Keratinocyte (primary cell): ENCODE measurements at regions not wholly inside any gene's neighbourhood (a gene's known extent, or its start where the extent isn't known, plus 50 kb on each side); places are given as distances from the start of the nearest gene placed in this dataset.

Experiments used
- DNase-seq: peaks from one replicate; pipeline ENCODE4 v3.0.0-alpha.2; 2011; ENCODE audit warnings: low read depth, missing footprints, low spot score
- FAIRE-seq: peaks from 2 replicates; lab custom pipeline; 2011; peaks lifted over from hg19 to GRCh38; lab: Jason Lieb, UNC
- H2AFZ ChIP-seq: 2 replicates; pipeline ENCODE4 v1.6.0; 2012; ENCODE audit warnings: low read length, control low read depth, inconsistent platforms; ENCODE audit not compliant: control insufficient read depth
- H3K27ac ChIP-seq: 2 replicates; pipeline ENCODE4 v1.5.1; 2011; ENCODE audit warnings: low read length; ENCODE audit not compliant: control insufficient read depth, insufficient read depth
- H3K27me3 ChIP-seq: 3 replicates; pipeline ENCODE4 v1.6.0; 2011; ENCODE audit warnings: low read length; ENCODE audit not compliant: control insufficient read depth, insufficient read depth; ENCODE audit errors: extremely low read depth
- H3K36me3 ChIP-seq, 2 experiments: 2 replicates in 1 of 2; 3 replicates in 1 of 2; pipeline ENCODE4 v1.5.1; 2011; ENCODE audit warnings: low read length in 2 of 2, mild to moderate bottlenecking in 1 of 2; ENCODE audit not compliant: control insufficient read depth in 2 of 2, insufficient read depth in 2 of 2; ENCODE audit errors: extremely low read depth in 1 of 2
- H3K4me1 ChIP-seq: 3 replicates; pipeline ENCODE4 v1.5.1; 2011; ENCODE audit warnings: low read length; ENCODE audit not compliant: control insufficient read depth, insufficient read depth; ENCODE audit errors: extremely low read depth
- H3K4me2 ChIP-seq: 3 replicates; pipeline ENCODE4 v1.6.0; 2011; ENCODE audit warnings: low read depth, low read length; ENCODE audit not compliant: control insufficient read depth, insufficient read depth; ENCODE audit errors: extremely low read depth
- H3K4me3 ChIP-seq, 3 experiments: fragments of 200-600 bp in 1 of 3; sonication (generic) in 1 of 3; 2 replicates in 2 of 3; 3 replicates in 1 of 3; pipeline ENCODE4 v1.5.1; 2011 to 2016; ENCODE audit warnings: low read length in 3 of 3, mild to moderate bottlenecking in 3 of 3, control low read depth in 2 of 3, inconsistent platforms in 1 of 3, low read depth in 1 of 3, mixed read lengths in 1 of 3, mixed run types in 1 of 3, moderate library complexity in 1 of 3; ENCODE audit not compliant: control insufficient read depth in 2 of 3, insufficient read depth in 2 of 3; ENCODE audit errors: extremely low read depth in 1 of 3
- H3K79me2 ChIP-seq: 2 replicates; pipeline ENCODE4 v1.6.0; 2012; ENCODE audit warnings: low read length; ENCODE audit not compliant: control insufficient read depth, insufficient read depth
- H3K9ac ChIP-seq: 3 replicates; pipeline ENCODE4 v1.6.0; 2011; ENCODE audit warnings: low read length; ENCODE audit not compliant: control insufficient read depth, insufficient read depth; ENCODE audit errors: extremely low read depth
- H3K9me1 ChIP-seq: 3 replicates; pipeline ENCODE4 v1.6.0; 2011; ENCODE audit warnings: low read length; ENCODE audit not compliant: control insufficient read depth, insufficient read depth; ENCODE audit errors: extremely low read depth
- H3K9me3 ChIP-seq: 2 replicates; pipeline ENCODE4 v1.5.1; 2012; ENCODE audit warnings: low read depth, low read length; ENCODE audit not compliant: control insufficient read depth
- H4K20me1 ChIP-seq: 3 replicates; pipeline ENCODE4 v1.6.0; 2011; ENCODE audit warnings: low read length; ENCODE audit not compliant: control insufficient read depth, insufficient read depth; ENCODE audit errors: extremely low read depth
- CTCF ChIP-seq, 3 experiments: IDR thresholded peaks in 1 of 3; conservative IDR thresholded peaks in 1 of 3; optimal IDR thresholded peaks in 1 of 3; 2 replicates in 2 of 3; 3 replicates in 1 of 3; pipeline versions ENCODE3 to v1.5.1; 2011; ENCODE audit warnings: low read length in 3 of 3, mild to moderate bottlenecking in 3 of 3, moderate library complexity in 2 of 3, control low read depth in 1 of 3, inconsistent platforms in 1 of 3; ENCODE audit not compliant: insufficient read depth in 2 of 3; ENCODE audit errors: extremely low read depth in 1 of 3
- EZH2 ChIP-seq: IDR thresholded peaks from one replicate; pipeline ENCODE4 v1.6.1; 2012; ENCODE audit warnings: inconsistent platforms, mild to moderate bottlenecking, low read length, moderate library complexity
- dilution Hi-C: fragments of 300-500 bp; cut with MboI; formaldehyde crosslinking; loops from one replicate; pipeline ENCODE4 v1.7.0; 2020; ENCODE audit warnings: low sequenced_read_pairs; ENCODE audit not compliant: extremely low pct_ligation_motif_present

- FAIRE-seq (no peak), DNase-seq (no peak)
- Histone ChIP-seq H3K79me2 (no peaks in the 10 kb centered on the region), H3K9me1 (no peaks in the 10 kb centered on the region), H4K20me1 (no peaks in the 10 kb centered on the region), H3K4me1 (no peaks in the 10 kb centered on the region), H3K27ac (no peak overlapping the region), H3K9me3 (no peaks in the 10 kb centered on the region), H3K36me3 (no peaks in the 10 kb centered on the region), H3K4me2 (no peak overlapping the region), H3K27me3 (no peaks in the 10 kb centered on the region), H3K4me3 (no peak overlapping the region), H2AFZ (no peak overlapping the region), H3K9ac (no peak overlapping the region)
- TF ChIP-seq CTCF (optimal IDR thresholded peaks at IDR 0.05 in 1 of 3, IDR thresholded peaks at IDR 0.05 in 1 of 3, conservative IDR thresholded peaks at IDR 0.05 in 1 of 3; ENCODE audit: extremely low read depth in 1 of 3, insufficient read depth in 2 of 3, low read length in 3 of 3) (no peak), EZH2 (no peak)
- dilution Hi-C loops = no loop called here
Measured at GRCh38 chr10:81219758-81220157, 655.2 kb upstream of the NRG3 start.

GRCh38 chr10:81248886-81249285 lies 626.1 kb upstream of the NRG3 start:
- H3K4me2 ChIP-seq = no peak overlapping the region
- no peak for DNase-seq
- dilution Hi-C loops = no loop called here
- no peaks in the 10 kb centered on the region for H3K9me1 ChIP-seq
- no peaks in the 10 kb centered on the region for H3K4me1 ChIP-seq
- H3K79me2 ChIP-seq = no peaks in the 10 kb centered on the region
- no peaks in the 10 kb centered on the region for H4K20me1 ChIP-seq
- H2AFZ ChIP-seq = no peak overlapping the region
- H3K36me3 ChIP-seq = no peaks in the 10 kb centered on the region
- no peaks in the 10 kb centered on the region for H3K9me3 ChIP-seq
- TF ChIP-seq CTCF (optimal IDR thresholded peaks at IDR 0.05 in 1 of 3, IDR thresholded peaks at IDR 0.05 in 1 of 3, conservative IDR thresholded peaks at IDR 0.05 in 1 of 3; ENCODE audit: extremely low read depth in 1 of 3, insufficient read depth in 2 of 3, low read length in 3 of 3) = no peak
- TF ChIP-seq EZH2 = no peak
- FAIRE-seq = no peak
- no peak overlapping the region for H3K27ac ChIP-seq
- no peak overlapping the region for H3K9ac ChIP-seq
- no peaks in the 10 kb centered on the region for H3K27me3 ChIP-seq
- H3K4me3 ChIP-seq = no peak overlapping the region
